IMR-90 (cell line): ENCODE measurements at regions not wholly inside any gene's neighbourhood (a gene's known extent, or its start where the extent isn't known, plus 50 kb on each side); places are given as distances from the start of the nearest gene placed in this dataset.
A peak's percentile ranks its signal among the peaks of the same experiment; 100 is the strongest.

Experiments used
- ATAC-seq: fragments of 200-7000 bp; cut with Tn5 transposase; 2 replicates; pipeline ENCODE4 v1.9.1; 2020; ENCODE audit warnings: low read depth, mild to moderate bottlenecking, moderate library complexity
- BruUV-seq: library from RNA; stranded (reverse); fragments of 400-500 nt; replicated peaks from 2 replicates; lab custom pipeline; 2021; lab: Mats Ljungman, UMichigan
- CTCF ChIA-PET: fragments of 300-600 bp; formaldehyde crosslinking; extraction: SDS; loops from one replicate; lab custom pipeline; 2021; ENCODE audit warnings: antibody characterized with exemption; lab: Yijun Ruan, JAX
- POLR2A ChIA-PET: fragments of 300-600 bp; sonication (Branson Sonifier 250); formaldehyde crosslinking; loops from one replicate; lab custom pipeline; 2022; ENCODE audit warnings: antibody characterized with exemption; ENCODE audit not compliant: unreplicated experiment; lab: Charles Lee
- DNase-seq: peaks from one replicate; pipeline ENCODE4 v3.0.0; 2013
- H2AFZ ChIP-seq: replicated peaks from 2 replicates; pipeline ENCODE3; 2013; ENCODE audit warnings: low read length, mild to moderate bottlenecking; ENCODE audit not compliant: poor library complexity
- H2AK5ac ChIP-seq: 2 replicates; pipeline ENCODE4 v1.6.1; 2013; ENCODE audit warnings: low read depth, low read length, inconsistent platforms
- H2AK9ac ChIP-seq: replicated peaks from 2 replicates; pipeline ENCODE3; 2013; ENCODE audit warnings: mild to moderate bottlenecking, low read depth, low read length, moderate library complexity; ENCODE audit not compliant: poor library complexity
- H2BK120ac ChIP-seq: 2 replicates; pipeline ENCODE4 v1.6.1; 2013; ENCODE audit warnings: low read depth, low read length, inconsistent platforms
- H2BK15ac ChIP-seq: 3 replicates; pipeline ENCODE4 v1.6.1; 2013; ENCODE audit warnings: low read depth, low read length, inconsistent platforms
- H2BK20ac ChIP-seq: 2 replicates; pipeline ENCODE4 v1.6.1; 2013; ENCODE audit warnings: low read depth, mild to moderate bottlenecking, inconsistent platforms, low read length, moderate library complexity
- H2BK5ac ChIP-seq: 2 replicates; pipeline ENCODE4 v1.6.1; 2013; ENCODE audit warnings: mild to moderate bottlenecking, low read depth, low read length, inconsistent platforms; ENCODE audit not compliant: poor library complexity, severe bottlenecking
- H3K14ac ChIP-seq: replicated peaks from 2 replicates; pipeline ENCODE4 v1.6.1; 2013; ENCODE audit warnings: low read depth, low read length, inconsistent platforms
- H3K18ac ChIP-seq: 2 replicates; pipeline ENCODE4 v1.6.1; 2013; ENCODE audit warnings: low read depth, low read length, control low read depth
- H3K23ac ChIP-seq: 2 replicates; pipeline ENCODE4 v1.6.1; 2013; ENCODE audit warnings: low read depth, low read length, inconsistent platforms
- H3K27ac ChIP-seq: 2 replicates; pipeline ENCODE4 v1.5.1; 2013; ENCODE audit warnings: mild to moderate bottlenecking, control low read depth, low read length; ENCODE audit not compliant: insufficient read depth
- H3K27me3 ChIP-seq: 2 replicates; pipeline ENCODE4 v1.6.1; 2013; ENCODE audit warnings: low read length; ENCODE audit not compliant: control insufficient read depth, insufficient read depth
- H3K36me3 ChIP-seq: 2 replicates; pipeline ENCODE4 v1.6.1; 2013; ENCODE audit warnings: low read length, mixed read lengths; ENCODE audit not compliant: control insufficient read depth, insufficient read depth
- H3K4ac ChIP-seq: 2 replicates; pipeline ENCODE4 v1.6.1; 2013; ENCODE audit warnings: low read depth, low read length, inconsistent platforms
- H3K4me1 ChIP-seq: 2 replicates; pipeline ENCODE4 v1.6.1; 2013; ENCODE audit warnings: low read length, mixed read lengths; ENCODE audit not compliant: control insufficient read depth, insufficient read depth
- H3K4me2 ChIP-seq: 2 replicates; pipeline ENCODE4 v1.6.1; 2013; ENCODE audit warnings: low read depth, mild to moderate bottlenecking, control low read depth, low read length, moderate library complexity
- H3K4me3 ChIP-seq: 2 replicates; pipeline ENCODE4 v1.5.1; 2013; ENCODE audit warnings: low read depth, mild to moderate bottlenecking, control low read depth, low read length, moderate library complexity; ENCODE audit not compliant: insufficient read depth
- H3K56ac ChIP-seq: 2 replicates; pipeline ENCODE4 v1.6.1; 2013; ENCODE audit warnings: low read length, inconsistent platforms; ENCODE audit not compliant: insufficient read depth; ENCODE audit errors: extremely low read depth
- H3K79me1 ChIP-seq, 2 experiments: 2 replicates each; pipeline ENCODE4 v1.6.1; 2013; ENCODE audit warnings: low read length in 2 of 2, inconsistent platforms in 1 of 2, low read depth in 1 of 2
- H3K9ac ChIP-seq: 2 replicates; pipeline ENCODE4 v1.6.1; 2013; ENCODE audit warnings: low read depth, low read length, control low read depth
- H3K9me1 ChIP-seq: 2 replicates; pipeline ENCODE4 v1.6.1; 2013; ENCODE audit warnings: low read length, inconsistent platforms; ENCODE audit not compliant: insufficient read depth
- H3K9me3 ChIP-seq: 2 replicates; pipeline ENCODE4 v1.6.1; 2013; ENCODE audit warnings: low read length; ENCODE audit not compliant: control insufficient read depth, insufficient read depth
- H4K20me1 ChIP-seq: 2 replicates; pipeline ENCODE4 v1.6.1; 2013; ENCODE audit warnings: low read length, inconsistent platforms; ENCODE audit not compliant: insufficient read depth
- H4K5ac ChIP-seq: 2 replicates; pipeline ENCODE4 v1.6.1; 2013; ENCODE audit warnings: mild to moderate bottlenecking, low read depth, low read length, control low read depth
- H4K8ac ChIP-seq, 2 experiments: 2 replicates each; pipeline ENCODE4 v1.6.1; 2013; ENCODE audit warnings: low read depth in 2 of 2, low read length in 2 of 2, control low read depth in 1 of 2, inconsistent platforms in 1 of 2
- H4K91ac ChIP-seq: 2 replicates; pipeline ENCODE4 v1.6.1; 2013; ENCODE audit warnings: low read depth, low read length, inconsistent platforms; ENCODE audit not compliant: insufficient read depth
- BHLHE40 ChIP-seq: fragments of 150-350 bp; IDR thresholded peaks from 2 replicates; pipeline ENCODE4 v1.6.1; 2016; ENCODE audit warnings: mild to moderate bottlenecking, low read depth, low read length
- CEBPB ChIP-seq: IDR thresholded peaks from 2 replicates; pipeline ENCODE4 v1.6.1; 2012; ENCODE audit warnings: low read depth, low read length, improper control_type of control experiment
- CHD1 ChIP-seq: IDR thresholded peaks from 2 replicates; pipeline ENCODE4 v1.6.1; 2012; ENCODE audit warnings: low read depth, low read length, improper control_type of control experiment
- MAFK ChIP-seq: IDR thresholded peaks from 2 replicates; pipeline ENCODE4 v1.6.1; 2012; ENCODE audit warnings: low read depth, low read length, improper control_type of control experiment
- MAZ ChIP-seq: IDR thresholded peaks from 2 replicates; pipeline ENCODE4 v1.6.1; 2012; ENCODE audit warnings: low read depth, mild to moderate bottlenecking, low read length, improper control_type of control experiment, moderate library complexity, borderline replicate concordance
- MXI1 ChIP-seq: IDR thresholded peaks from 2 replicates; pipeline ENCODE4 v1.6.1; 2012; ENCODE audit warnings: low read depth, mild to moderate bottlenecking, low read length, moderate library complexity, borderline replicate concordance
- RCOR1 ChIP-seq: IDR thresholded peaks from 2 replicates; pipeline ENCODE4 v1.6.1; 2012; ENCODE audit warnings: mild to moderate bottlenecking, low read length, improper control_type of control experiment; ENCODE audit not compliant: insufficient replicate concordance
- SMC3 ChIP-seq: fragments of 150-350 bp; IDR thresholded peaks from 2 replicates; pipeline ENCODE4 v1.6.1; 2016; ENCODE audit warnings: low read depth, mild to moderate bottlenecking, antibody characterized with exemption, low read length, moderate library complexity
- WGBS, 2 experiments: methylation state at CpG; one replicate each; pipeline versions ENCODE4 v1.1.5 to v1.1.7; 2013; ENCODE audit warnings: missing lambda C conversion rate in 2 of 2; ENCODE audit not compliant: insufficient read length in 1 of 2; ENCODE audit errors: extremely low coverage in 2 of 2; 5-methylcytosine and 5-hydroxymethylcytosine counted together
- dilution Hi-C: fragments of 300-500 bp; cut with HindIII; formaldehyde crosslinking; loops from one replicate; pipeline ENCODE4 v1.14.3; 2018; ENCODE audit warnings: low sequenced_read_pairs; ENCODE audit not compliant: unreplicated experiment
- in situ Hi-C: fragments of 300-500 bp; cut with MboI; formaldehyde crosslinking; loops from 3 replicates; pipeline ENCODE4 v1.14.3; 2019; ENCODE audit warnings: low sequenced_read_pairs, inconsistent platforms, mixed read lengths
- intact Hi-C: fragments of 100-400 bp; cut with micrococcal nuclease; formaldehyde crosslinking; loops from 2 replicates; pipeline ENCODE4 v1.10.0; 2022
- TF ChIP-seq, protein P1 (sequence below): fragments of 150-350 bp; IDR thresholded peaks from 2 replicates; pipeline ENCODE4 v1.6.1; 2017; ENCODE audit warnings: mild to moderate bottlenecking, antibody characterized with exemption, low read length, low read depth
- TF ChIP-seq, protein P2 (sequence below): fragments of 150-350 bp; IDR thresholded peaks from 2 replicates; pipeline ENCODE4 v1.6.1; 2016; ENCODE audit warnings: low read depth, mild to moderate bottlenecking, low read length, moderate library complexity, borderline replicate concordance

DNA sequence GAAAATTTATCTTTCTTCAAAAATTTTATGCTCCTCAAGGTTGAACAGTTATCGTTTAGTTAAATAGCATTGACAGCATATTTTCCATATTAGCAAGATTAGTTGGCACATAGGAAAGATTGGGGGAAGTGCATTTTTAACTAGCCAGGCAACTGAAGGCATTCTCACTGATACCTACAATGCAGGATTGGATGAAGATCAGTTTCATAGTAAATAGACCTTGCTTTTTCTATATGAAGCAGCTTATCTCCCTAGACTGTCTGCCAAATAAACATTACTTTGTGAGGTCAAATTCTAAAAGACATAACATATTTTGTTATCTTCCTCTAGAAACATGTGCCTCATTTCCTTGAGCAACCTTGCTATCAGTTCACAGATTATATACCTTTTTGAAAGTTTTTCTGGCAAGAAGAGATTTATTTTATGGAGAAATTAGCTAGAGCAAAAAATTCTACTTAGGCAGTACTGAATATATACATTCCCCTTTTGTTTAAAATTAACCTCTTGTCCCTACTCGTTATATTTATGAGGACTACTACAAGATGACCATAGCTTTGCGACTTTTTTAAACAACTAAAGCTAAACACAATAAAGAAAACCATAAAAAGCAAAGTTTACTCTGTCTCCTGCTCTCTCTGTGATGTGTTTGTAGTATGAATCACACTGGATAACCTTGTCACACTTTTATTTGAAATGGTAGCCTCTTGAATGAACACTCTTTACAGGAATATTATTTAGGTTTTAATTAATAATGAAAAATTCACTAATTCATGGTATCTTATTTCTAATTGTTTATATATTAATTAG, 654.9 kb upstream of the TBL1XR1 start:
- no peaks in the 10 kb centered on the region for H3K36me3 ChIP-seq
- peaks cover 2% of the 10 kb centered on the region; the same call in 1 of the 2 replicates for H3K4me1 ChIP-seq
- H2BK5ac ChIP-seq, result peak overlapping the region; percentile 9
- H3K9me3 ChIP-seq, result no peaks in the 10 kb centered on the region
- dilution Hi-C loops (no loop called here), intact Hi-C loops (no loop called here), in situ Hi-C loops (no loop called here)
- TF ChIP-seq CHD1 (no peak), CEBPB (no peak), RCOR1 (no peak), MAFK (no peak), MAZ (no peak), MXI1 (no peak), BHLHE40 (no peak), SMC3 (no peak)
- TF ChIP-seq, protein P1, sequence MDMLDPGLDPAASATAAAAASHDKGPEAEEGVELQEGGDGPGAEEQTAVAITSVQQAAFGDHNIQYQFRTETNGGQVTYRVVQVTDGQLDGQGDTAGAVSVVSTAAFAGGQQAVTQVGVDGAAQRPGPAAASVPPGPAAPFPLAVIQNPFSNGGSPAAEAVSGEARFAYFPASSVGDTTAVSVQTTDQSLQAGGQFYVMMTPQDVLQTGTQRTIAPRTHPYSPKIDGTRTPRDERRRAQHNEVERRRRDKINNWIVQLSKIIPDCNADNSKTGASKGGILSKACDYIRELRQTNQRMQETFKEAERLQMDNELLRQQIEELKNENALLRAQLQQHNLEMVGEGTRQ, result no peak
- TF ChIP-seq, protein P2, sequence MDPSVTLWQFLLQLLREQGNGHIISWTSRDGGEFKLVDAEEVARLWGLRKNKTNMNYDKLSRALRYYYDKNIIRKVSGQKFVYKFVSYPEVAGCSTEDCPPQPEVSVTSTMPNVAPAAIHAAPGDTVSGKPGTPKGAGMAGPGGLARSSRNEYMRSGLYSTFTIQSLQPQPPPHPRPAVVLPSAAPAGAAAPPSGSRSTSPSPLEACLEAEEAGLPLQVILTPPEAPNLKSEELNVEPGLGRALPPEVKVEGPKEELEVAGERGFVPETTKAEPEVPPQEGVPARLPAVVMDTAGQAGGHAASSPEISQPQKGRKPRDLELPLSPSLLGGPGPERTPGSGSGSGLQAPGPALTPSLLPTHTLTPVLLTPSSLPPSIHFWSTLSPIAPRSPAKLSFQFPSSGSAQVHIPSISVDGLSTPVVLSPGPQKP, result no peak
- H3K14ac ChIP-seq, result no peak overlapping the region
- ChIA-PET CTCF (interaction anchor here (0.9 kb wide), 1 partner anchor 10 kb away, joined by 3 read pairs; no protein-coding TSS in a partner anchor), POLR2A (no interaction called here)
- H3K27ac ChIP-seq, result no peak overlapping the region
- peak overlapping the region; percentile 67; the same call in 1 of the 2 replicates for H3K23ac ChIP-seq
- DNase-seq (peak; percentile 27), ATAC-seq (peak; percentile 77)
- no peak overlapping the region for H2AFZ ChIP-seq
- no peak overlapping the region for H2AK9ac ChIP-seq
- H2BK120ac ChIP-seq, result no peak overlapping the region
- no peak overlapping the region for H3K4me2 ChIP-seq
- WGBS, 2 experiments, result no CpG with 5 or more reads among the region's 3 CpGs
- H2AK5ac ChIP-seq, result no peak overlapping the region
- no peak overlapping the region for H2BK15ac ChIP-seq
- H2BK20ac ChIP-seq, result no peak overlapping the region
- H4K8ac ChIP-seq, result peak overlapping the region in 1 of 2 experiments; percentile 31; a peak in 1 of 4 replicates
- H3K18ac ChIP-seq, result no peak overlapping the region
- H4K20me1 ChIP-seq, result no peaks in the 10 kb centered on the region
- no peak overlapping the region for H3K9ac ChIP-seq
- H3K9me1 ChIP-seq, result no peaks in the 10 kb centered on the region
- H4K91ac ChIP-seq, result no peak overlapping the region
- H3K4ac ChIP-seq, result 0 out of 2 replicates have a peak overlapping the region, but pooled peaks have one; percentile 16
- no peak overlapping the region for H3K4me3 ChIP-seq
- no peaks in the 10 kb centered on the region for H3K79me1 ChIP-seq
- no peaks in the 10 kb centered on the region for H3K27me3 ChIP-seq
- no TSS peak for BruUV-seq
- no peak overlapping the region for H4K5ac ChIP-seq
- no peak overlapping the region; the same call in 1 of the 2 replicates for H3K56ac ChIP-seq
